Loucy (cell line): ENCODE measurements at regions not wholly inside any gene's neighbourhood (a gene's known extent, or its start where the extent isn't known, plus 50 kb on each side); places are given as distances from the start of the nearest gene placed in this dataset.

ENCODE experiments used
- CTCF ChIP-seq: fragments of 200-600 bp; sonication (generic); conservative IDR thresholded peaks from 2 replicates; pipeline ENCODE4 v1.5.1; 2014; ENCODE audit warnings: mild to moderate bottlenecking, antibody characterized with exemption, low read length
- EZH2phosphoT487 ChIP-seq: fragments of 200-600 bp; IDR thresholded peaks from 2 replicates; pipeline ENCODE4 v1.6.1; 2018; ENCODE audit warnings: antibody characterized with exemption, mild to moderate bottlenecking, moderate library complexity, borderline replicate concordance

- no peak for TF ChIP-seq EZH2phosphoT487
- no peak for TF ChIP-seq CTCF
Measured at GRCh38 chr5:103724271-103724670, 161.7 kb upstream of the NUDT12 start.
